ENCODE measurements at regions not wholly inside any gene's neighbourhood (a gene's known extent, or its start where the extent isn't known, plus 50 kb on each side); places are given as distances from the start of the nearest gene placed in this dataset.
"Not testable (repeated sequence)": the region's sequence is repeated elsewhere in the genome, so short reads cannot be mapped to it uniquely, and the experiment has no call there.

DNA sequence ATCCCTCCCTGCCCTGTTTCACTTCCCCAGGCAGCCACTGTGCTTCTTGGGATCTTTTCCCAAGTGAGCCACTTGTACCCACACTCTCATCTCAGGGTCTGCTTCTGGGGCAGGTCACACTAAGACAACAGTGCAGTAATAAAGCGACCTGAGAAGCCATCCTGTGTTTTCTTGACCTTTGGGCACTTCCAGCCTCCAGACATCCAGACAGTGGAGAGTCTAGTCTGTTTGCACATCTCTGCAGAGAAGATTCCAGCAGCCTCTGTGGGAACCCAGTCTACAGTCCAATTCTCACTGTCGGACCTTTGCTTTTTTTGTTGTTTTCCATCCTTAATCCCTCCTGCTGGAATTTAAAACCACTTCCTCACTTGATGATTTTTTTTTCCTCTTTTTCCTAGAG, 50.3 kb upstream of the ATP6AP2 start:
- DNase-seq = no peak

DNA sequence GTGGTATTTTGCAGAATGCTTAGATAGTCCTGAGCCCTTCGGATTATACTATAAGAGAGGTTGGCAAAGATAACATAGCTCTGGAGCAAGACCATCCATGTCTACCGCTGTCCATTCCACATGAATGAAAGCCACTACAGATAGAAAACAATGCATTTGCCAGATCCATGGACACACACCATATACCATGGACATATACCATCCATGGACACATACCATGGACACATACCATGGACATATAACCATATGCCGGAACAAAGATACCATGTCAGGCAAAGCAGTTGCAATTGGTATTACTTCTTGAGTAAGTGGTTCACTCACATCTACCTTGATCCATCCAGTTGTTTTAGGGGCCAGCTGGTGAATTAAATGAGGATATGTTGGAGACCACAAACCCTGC, 53.2 kb upstream of the ATP6AP2 start:
- no peak for DNase-seq

DNA sequence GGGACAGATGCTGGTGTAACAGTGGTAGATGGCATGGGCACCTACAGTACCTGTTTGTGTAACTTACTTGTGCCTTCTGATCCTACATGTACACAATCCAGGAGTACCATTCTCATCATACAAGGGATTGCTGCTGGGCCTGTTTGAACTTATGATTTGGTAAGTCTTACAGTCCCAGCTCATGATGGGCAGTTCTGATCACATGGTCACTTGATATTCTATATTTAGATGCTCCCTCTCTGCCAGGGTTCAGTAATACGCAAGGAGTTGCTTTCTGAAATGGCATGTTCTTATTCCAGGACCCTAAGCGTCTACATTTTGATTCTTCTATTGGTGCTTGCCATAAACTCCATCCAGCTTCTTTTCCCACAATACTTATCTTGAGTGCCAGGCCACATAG, 54.4 kb upstream of the ATP6AP2 start:
- DNase-seq = no peak

DNA sequence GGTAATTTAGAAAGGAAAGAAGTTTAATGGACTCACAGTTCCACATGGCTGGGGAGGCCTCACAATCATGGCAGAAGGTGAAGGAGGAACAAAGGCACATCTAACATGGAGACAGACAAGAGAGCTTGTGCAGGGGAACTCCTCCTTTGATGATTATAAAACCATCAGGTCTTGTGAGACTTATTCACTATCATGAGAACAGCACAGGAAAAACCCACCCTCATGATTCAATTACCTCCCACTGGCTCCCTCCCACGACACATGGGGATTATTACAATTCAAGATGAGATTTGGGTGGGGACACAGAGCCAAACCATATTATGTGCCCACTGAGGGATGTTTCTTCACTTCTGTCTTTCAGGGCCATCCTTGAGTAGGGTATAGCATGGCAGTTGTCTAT, 54.9 kb upstream of the ATP6AP2 start:
- not testable (repeated sequence) for DNase-seq

DNA sequence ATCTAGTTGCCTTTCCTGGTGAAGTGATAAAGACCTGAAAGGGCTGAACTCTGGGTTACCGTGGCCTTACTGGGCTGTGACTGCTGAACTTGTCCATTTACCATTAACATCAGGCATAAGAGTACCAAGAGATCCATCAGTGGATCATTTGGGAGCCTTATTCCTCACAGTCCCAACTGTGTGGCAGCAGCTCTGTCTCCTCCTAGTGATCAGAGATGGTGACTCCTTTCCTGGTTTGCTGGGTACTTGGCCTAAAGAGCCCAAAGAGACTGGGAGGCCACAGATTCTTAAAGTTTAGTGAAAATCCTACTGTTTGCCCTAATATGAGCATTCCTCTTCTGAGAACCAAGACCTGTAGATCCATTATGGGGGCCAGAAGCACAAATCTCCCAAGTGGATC, 56.3 kb upstream of the ATP6AP2 start:
- DNase-seq = no peak

DNA sequence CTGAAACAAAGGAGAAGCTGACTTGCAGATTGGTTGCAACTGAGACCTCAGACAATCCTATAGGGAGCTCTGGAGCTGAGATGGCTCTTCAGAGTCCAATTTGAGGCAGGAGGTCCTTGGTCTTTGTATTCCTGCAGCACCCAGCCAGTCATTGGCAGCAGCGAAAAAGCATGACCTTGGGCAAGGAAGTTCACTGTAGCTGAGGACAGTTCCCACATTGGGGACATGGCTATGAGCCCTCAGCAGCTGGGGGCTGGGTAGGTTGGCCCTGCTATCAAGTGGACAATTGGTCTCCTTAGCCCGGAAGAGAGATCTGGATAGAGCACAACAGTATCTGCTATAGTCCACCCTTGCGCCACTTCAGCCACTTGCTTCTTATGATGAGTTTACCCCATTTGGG, 56.9 kb upstream of the ATP6AP2 start:
- no peak for DNase-seq

DNA sequence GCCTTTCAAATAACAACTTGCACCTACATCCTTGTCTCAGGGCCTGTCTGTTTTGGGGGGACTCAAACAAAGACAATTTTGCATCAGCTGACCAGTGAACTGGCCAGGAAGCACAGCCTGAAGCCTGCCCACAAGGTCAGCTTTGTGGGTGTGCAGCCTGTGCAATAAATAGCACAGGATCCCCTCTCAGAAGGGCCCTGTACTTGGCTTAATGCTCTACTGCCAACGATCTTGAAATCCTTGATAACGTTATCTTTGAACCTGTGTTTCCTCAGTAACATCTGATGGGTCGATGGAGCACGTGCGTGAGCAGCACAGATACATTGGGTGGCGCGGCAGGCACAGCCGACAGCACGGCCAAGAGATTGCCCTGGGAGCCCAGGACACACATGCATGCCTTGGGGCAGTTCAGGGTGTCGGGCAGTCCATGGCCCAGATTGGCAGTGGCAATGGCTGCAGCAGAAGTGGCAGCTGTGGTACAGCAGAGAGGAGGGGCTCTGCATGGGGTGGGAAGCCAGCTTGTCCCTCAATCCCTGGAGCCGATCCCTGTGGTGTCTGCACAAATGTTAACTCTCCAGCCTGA, 58.8 kb upstream of the ATP6AP2 start:
- DNase-seq = no peak

DNA sequence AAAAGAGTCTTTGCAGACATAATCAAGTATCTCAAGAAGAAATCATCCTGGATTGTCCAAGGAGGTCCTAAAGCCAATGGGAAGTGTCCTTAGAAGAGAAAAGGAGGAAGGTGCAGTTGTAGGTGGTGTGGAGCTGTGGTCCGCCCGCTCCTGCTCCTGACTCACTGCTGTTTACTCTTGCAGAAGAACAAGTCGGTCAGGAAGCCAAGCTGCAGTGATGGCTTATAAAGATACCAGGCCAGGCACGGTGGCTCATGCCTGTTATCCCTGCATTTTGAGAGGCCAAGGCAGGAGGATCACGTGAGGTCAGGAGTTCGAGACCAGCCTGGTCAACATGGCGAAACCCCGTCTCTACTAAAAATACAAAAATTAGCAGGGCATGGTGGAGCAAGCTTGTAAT, 66.4 kb upstream of the ATP6AP2 start:
- DNase-seq = no peak

DNA sequence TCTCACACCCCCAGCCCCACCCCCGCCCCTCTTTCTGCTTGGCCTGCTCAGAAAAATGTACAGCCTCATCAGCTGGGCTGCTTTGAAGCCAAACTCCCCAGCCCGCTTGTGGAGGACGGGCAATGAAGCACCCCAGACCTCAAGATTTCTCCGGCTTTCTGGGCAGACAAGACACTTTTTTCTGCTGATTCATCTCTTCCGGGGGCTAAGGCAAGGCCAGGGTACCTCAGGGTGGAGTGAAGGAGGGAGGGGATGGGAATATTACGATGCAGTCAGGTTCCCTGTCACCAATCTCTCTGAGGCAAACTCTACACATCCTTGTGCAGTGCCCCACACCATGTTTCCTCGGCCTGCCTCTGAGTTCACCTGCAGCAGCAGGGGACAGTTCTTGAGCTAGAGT, 66.9 kb upstream of the ATP6AP2 start:
- DNase-seq = no peak

DNA sequence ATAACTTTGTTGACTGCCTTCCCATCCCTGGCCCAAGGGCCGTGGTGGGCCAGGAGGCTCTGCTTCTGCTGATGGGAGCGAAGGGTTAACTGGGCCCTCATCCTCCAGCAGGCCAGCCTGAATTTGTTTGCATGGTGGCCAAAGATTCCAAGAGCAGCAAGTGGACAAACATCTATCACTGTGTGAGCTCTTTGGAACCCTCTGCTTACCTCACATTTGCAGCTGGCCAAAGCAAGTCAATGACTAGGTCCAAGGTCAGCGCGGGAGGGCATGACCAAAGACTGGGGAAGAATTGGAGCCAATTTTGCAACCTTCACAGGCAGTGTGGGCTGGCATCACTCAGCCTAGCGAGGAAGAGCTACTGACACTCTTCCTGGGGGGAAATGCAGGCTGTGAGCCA, 67.8 kb upstream of the ATP6AP2 start:
- DNase-seq = no peak

DNA sequence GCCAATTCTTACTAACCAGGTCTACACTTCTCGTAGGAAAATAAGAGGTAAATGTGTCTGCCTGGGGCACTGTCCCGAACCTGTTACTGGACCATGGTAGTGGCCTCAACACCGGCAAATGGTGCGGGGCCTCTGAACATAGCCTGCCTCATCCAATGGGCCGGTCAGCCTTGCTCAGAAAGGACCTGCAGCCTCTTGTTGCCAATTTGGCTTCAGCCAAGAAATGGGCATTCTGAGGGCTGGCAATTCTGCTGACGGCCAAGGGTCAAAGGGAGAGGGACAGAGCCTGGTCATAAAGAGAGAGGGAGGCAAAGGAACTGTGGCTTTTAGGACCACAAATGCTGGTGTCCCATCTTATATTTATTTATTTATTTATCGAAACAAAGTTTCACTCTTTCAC, 69.5 kb upstream of the ATP6AP2 start:
- no peak for DNase-seq

DNA sequence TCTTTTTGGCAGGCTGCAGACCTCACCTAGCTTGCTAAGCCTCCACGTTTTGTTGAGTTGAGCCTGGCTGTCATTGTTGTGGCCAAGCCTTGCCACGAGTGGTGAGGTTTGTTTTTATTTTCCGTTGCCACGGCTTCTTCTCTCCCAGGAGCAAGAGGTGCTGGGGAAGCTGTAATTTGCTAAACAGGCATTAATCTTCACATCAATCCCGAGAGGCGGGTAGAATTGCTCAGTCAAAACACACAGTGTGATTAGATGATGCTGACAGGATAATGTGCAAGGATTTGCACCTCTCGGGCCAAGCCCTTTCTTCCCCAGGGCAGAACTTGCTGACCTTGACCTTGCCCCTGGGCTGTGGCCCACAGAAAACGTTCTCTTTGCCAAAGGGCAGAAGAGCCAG, 72.2 kb upstream of the ATP6AP2 start:
- no peak for DNase-seq

DNA sequence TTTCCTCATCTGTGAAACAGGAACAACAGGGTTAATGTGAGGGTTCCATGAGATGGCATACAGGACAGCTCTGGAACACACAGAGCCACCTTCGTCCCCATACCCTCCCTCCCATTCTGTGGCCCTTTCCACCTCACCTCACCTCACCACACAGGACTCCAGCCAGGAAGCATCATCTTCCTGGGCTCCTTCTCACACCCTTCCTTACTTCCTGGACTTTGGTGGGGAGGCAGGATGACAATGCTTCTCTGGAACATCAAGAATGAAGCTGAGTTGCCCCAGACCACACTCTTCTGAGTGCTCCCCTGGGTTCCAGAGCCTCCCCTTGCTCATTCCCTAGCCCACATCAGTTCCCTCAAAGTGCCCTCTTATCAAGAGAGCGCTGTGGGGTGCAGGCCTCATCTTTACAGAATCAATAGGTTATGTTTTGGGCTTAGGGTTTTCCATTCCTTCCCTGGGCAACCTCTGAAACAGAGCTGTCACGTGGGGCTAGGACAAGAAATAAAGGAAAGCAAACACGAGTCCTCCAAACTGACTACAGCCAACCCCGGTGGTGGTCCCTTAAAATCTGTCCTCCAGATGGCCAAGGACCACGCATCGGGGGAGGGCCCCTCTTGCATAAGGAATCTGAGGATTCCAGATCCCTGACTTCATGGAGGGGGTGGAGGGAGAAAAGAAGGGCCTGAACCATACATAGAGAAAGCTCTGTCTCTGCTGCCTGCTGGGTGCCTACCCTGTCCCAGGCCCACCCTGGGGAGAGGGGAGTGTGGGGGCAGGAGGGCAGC, 74.4 kb upstream of the ATP6AP2 start:
- no peak for DNase-seq

DNA sequence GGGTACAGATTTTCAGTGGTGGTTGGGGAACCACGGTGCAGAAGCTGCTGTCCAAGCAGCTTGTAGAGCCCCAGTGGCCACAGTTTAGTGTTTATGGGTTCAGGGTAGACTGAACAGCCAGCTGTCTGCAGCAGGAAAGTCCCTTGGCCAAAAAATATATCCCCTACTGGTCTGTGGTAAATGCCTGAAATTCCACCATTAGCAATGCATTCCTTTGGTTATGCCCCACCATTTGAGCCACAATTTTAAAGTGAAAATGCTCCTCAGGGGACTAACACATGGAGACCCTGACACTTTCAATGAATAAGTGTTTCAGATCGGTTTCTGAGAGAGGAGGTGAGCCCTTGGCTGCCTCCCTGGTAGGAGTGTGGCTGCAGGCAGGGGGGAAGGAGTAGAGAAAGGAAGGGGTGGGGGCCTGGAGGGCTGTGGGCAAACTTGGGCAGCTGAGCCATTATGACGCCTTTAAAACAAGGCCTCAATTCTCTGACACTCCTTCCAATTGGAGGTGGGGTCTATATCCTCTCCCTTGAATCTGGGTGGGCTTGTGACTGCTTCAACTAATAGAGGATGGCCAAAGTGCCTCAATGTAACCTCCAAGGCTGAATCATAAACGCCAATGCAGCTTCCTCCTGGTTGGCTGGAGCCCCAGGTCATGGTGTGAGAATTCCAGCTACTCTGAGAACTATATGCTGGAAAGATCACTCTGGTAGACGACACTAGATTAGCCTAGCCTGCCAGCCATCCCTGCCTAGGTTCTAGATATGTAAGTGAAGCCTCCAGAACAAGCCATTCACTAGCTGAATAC, 75.8 kb upstream of the ATP6AP2 start:
- DNase-seq = no peak

DNA sequence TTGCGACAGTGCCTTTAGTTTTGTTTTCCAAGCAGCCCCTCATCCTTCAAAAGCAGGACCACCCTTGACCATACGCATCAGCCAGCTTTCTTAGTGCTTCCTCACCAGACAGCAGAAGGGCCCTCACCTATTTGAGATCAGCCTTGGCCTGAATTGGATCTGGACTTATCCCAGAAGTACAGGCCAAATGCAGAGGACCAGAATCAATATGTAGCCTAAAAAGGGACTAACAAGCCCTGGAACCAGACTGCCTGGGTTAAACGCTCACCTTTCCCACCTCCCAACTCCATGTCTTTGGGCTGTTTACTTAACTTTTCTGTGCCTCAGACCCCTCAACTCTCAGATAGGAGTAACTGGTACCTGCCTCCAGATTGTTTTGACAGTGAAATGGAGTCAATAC, 77.7 kb upstream of the ATP6AP2 start:
- no peak for DNase-seq

DNA sequence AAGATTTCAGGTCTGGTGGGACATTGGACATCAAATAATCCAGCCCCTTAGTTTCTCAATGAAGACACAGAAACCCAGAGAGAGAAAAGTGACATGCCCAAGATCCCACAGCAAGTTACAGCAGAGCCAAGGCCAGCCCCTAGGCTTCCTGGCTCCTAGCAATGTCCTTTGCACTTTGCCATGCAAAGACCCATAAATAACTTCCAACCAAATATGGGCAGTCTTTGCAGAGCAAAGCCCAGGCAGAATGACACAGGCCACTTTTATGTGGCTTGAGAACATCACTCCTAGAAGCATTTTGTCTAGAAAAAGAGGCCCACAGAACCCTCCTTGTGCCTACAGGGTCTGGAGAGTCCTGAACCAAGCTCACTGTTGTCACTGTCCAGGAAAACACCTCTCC, 78.1 kb upstream of the ATP6AP2 start:
- no peak for DNase-seq

DNA sequence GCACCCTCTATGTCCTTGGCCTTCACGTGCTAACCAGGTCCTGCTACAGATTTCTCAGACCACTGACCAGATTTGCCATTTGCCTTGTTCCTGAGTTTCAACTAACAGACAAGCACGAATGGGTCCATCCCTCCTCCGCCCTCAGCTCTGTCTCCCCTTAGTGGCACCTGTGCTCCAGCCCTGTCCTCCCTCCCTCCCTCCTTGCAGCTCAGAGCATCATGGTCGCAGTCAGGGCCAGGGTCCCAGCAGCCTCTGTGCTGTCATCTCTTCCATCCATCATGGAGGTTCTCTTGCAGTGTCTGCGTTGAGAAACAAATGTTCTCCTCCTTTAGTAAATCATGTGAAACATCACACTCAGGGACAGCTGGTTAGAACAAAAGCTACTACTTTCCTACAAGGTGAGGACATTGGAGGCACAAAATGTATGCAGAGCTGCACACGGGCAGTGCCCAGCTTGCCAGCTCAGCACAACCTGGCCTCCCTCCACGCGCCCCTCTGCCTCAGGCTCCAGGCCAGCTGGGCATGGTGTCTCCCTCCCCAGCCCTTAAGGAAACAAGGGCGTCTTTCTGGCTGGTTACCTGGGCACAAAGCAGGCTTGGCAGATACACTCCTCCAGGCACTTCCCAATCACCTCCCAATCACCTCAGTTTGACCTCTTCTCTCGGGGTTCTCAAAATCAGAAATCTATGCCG, 79.5 kb upstream of the ATP6AP2 start:
- no peak for DNase-seq

DNA sequence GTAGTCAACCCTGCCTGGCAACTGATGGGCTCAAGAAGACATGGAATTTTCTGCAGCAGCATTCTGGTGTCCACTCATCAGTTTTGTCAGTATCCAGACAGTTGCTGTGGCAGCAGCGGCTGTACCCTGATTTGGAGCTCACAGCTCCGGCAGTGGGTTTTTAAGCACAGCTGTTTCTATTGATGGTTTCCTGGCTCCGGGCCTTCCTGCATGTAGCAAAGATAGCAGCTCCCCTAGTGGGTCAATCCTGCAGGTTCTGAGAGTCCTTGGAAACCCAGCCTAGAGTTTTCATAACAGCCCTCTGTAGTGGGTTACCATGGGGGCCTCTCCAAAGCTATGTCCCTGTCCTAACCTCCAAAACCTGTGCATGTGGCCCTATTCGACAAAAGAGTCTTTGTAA, 84.0 kb upstream of the ATP6AP2 start:
- DNase-seq = no peak

DNA sequence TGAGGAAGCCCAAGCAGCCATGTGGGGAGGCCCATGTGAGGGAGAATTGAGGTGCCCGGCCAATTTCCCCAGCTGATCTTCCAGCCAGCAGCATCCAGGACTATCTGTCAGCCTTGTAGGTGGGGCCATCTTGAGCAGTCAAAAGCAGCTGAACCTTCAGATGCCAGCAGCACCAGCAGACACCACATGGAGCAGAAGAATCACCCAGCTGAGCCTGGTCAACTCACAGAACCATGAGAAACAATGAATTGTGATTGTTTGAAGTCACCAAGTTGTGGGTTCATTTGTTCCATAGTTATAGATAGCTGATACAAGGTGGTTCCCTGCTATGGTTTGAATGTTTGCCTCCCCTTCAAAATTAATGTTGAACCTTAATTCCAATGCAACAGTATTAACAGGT, 85.1 kb upstream of the ATP6AP2 start:
- no peak for DNase-seq

DNA sequence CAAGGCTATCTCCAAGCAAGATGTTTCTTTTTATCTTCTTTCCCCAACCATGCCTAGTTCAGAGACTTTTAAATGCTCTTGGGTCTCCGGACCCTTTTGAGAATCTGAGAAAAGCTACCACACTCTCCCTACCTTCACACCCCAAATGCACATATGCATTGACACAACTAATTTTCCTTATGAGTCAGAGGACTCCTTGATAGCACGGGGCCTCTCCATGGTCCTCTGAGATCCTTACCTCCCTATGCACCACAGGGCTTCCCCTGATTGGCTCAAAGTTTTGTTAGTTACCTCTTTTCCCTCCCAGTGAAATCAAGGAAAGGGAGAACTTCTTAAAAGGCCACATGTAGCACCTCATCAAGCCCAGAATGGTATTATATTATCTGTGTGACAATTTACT, 86.8 kb upstream of the ATP6AP2 start:
- no peak for DNase-seq

DNA sequence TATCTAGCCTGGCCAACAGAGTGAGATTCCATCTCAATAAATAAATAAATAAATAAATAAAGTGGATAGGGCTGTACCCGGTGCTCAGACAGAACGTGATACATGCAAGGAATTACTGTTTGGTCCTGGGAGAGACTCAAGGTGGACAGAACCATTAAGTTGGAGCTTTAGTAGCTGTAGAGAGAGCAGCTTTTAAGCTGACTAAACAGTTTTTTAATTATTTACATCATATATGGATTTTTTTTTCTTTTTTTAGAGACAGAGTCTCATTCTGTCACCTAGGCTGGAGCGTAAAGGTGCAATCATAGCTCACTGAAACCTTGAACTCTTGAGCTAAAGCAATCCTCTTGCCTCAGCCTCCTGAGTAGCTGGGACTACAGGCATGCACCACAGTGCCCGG, 92.5 kb upstream of the ATP6AP2 start:
- DNase-seq = no peak

DNA sequence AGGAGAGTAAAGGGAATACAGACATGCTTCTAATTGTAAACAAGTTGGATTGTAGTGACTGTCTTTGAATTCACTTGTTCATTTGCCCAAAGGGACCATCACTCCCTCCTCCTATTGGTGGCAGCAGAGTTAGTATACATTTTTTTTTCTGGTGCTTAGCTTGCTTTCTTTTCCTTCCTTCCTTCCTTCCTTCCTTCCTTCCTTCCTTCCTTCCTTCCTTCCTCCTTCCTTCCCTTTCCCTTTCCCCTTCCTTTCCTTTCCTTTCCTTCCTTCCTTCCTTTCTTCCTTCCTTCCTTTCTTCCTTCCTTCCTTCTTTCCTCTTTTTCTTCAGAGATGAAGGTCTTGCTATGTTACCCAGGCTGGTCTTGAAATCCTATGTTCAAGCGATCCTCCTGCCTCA, 94.8 kb upstream of the ATP6AP2 start:
- no peak for DNase-seq

DNA sequence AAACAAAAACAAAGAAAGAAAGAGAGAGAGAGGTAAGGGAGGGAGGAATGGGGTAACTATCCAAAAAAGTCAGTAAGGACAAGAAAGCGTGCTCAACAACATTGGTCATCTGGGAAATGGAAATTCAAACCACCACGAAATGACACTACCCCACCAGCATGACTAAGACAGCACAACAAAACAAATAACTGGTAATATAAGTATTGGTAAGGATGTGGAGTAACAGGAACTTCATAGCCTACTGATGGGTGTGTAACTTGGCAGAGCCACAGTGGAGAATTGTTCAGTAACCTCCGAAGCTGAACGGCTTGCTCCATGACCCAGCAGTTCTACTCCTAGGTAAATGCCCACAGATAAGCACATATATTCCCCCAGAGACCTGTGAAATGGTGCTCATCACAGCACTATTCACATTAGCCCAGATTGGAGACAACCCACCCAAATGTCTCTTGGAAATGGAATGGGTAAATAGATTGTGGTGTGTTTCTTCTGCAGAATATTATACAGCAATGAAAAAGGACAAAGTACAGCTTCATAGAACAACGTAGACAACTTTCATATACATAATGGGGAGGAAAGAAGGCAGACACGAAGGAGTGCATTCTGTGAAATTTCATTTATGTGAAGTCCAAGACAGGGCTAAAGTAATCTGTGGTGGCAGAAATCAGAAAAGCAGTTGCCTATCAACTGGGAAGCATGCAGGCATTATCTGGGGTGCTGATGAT, 95.5 kb upstream of the ATP6AP2 start:
- DNase-seq = no peak

Measured in activated CD4-positive, alpha-beta T cell treated with anti-CD3 and anti-CD28 coated beads, Interleukin-2, amount 50 U/mL, for 48 hours (primary cell).